KOPT-K1 (cell line): ENCODE measurements at regions not wholly inside any gene's neighbourhood (a gene's known extent, or its start where the extent isn't known, plus 50 kb on each side); places are given as distances from the start of the nearest gene placed in this dataset.
A peak's percentile ranks its signal among the peaks of the same experiment; 100 is the strongest.
"Not testable (repeated sequence)": the region's sequence is repeated elsewhere in the genome, so short reads cannot be mapped to it uniquely, and the experiment has no call there.

ENCODE experiments used
- H3K27ac ChIP-seq: fragments of 200-600 bp; sonication (generic); 2 replicates; pipeline ENCODE4 v1.5.1; 2016; ENCODE audit warnings: antibody characterized with exemption, mild to moderate bottlenecking, low read depth, low read length; ENCODE audit not compliant: poor library complexity, severe bottlenecking
- H3K36me3 ChIP-seq: fragments of 200-600 bp; sonication (generic); 2 replicates; pipeline ENCODE4 v1.5.1; 2017; ENCODE audit warnings: antibody characterized with exemption, mild to moderate bottlenecking, low read length, moderate library complexity; ENCODE audit not compliant: insufficient read depth
- H3K9me3 ChIP-seq: fragments of 200-600 bp; sonication (generic); 2 replicates; pipeline ENCODE4 v1.5.1; 2017; ENCODE audit warnings: antibody characterized with exemption, low read length, mild to moderate bottlenecking; ENCODE audit not compliant: insufficient read depth, poor library complexity, severe bottlenecking

DNA sequence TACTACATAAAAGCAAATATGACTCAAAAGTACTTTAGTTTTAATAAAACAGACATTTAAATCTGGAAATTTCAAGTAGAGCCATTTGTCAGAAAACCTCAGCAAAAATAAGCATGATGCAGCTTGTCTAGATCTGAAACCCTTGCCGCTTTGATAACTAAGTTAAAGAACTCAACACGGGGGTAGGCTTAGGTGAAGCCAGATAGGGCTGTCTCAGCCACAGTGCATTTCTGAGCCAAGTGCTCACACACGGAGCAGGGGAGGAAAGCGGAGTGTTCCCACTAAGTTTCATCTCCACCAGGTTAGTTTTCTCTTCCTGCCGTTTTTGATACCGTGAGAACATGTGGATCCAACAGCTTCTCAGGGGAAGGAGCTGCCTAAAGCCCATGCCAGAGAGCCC, 303.5 kb downstream of the BCL2L11 start:
- not testable (repeated sequence) for H3K36me3 ChIP-seq, H3K27ac ChIP-seq, H3K9me3 ChIP-seq

DNA sequence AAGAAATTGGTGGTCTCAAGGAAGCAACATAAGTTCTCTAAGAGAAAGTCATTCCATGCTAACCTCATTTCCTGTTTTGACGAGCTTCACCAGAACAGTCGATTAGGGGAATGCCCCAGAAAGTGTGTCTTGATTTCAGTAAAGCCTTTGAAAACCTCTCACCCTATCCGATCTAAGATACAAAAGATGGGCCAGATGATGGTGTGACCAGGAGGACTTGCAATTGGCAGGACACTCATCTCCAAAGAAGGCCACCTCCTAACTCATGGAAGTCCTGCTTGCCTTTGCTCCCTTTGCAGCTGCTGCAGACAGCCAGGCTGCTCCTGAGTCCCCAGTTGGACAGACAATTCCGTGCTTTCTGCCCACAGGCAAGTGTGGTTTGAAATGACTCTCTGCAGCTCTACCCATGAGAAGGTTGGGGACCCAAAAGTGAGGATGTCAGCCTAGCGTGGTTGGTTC, 304.2 kb downstream of the BCL2L11 start:
- H3K36me3 ChIP-seq, H3K9me3 ChIP-seq, H3K27ac ChIP-seq: not testable (repeated sequence)

DNA sequence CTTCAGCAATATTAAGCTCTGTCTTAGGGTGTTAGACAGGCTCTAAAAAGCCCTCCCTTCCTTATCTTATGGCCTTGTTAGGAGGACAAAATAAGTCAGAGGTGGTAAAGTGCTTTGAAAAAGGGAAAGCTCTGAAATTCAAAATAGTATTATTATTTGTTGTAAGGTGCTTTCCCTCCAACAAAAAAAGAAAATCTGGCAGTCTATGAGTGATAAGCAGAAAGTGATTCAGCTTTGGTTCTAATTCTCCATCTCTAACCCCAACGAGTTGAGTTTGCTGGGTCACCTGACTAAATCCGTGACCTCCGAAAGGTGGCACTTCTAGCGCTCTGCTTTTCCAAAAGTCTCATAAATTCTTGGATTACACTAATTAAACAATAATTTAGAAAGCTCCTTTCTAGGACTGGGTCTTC, 305.1 kb downstream of the BCL2L11 start:
- not testable (repeated sequence) for H3K9me3 ChIP-seq, H3K36me3 ChIP-seq, H3K27ac ChIP-seq

DNA sequence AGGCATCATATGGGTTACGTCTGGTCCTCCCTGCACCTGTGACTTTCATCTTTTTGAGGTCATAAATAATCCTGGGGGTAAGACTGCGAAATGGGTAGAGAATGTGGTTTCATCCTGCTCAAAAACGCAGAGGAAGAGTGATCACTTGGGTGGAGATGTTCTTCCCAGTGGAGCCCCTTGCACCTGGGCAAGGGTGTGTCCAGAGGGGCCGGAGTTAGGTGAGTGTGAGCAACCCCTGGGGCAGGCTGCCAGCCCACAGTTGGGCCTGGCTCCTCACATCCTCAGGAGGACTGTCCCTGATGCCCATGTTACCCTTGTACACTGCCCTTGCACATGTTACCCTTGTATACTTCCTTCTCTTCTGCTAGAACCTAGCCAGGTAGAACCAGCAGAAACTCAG, 306.6 kb downstream of the BCL2L11 start:
- not testable (repeated sequence) for H3K9me3 ChIP-seq, H3K27ac ChIP-seq

DNA sequence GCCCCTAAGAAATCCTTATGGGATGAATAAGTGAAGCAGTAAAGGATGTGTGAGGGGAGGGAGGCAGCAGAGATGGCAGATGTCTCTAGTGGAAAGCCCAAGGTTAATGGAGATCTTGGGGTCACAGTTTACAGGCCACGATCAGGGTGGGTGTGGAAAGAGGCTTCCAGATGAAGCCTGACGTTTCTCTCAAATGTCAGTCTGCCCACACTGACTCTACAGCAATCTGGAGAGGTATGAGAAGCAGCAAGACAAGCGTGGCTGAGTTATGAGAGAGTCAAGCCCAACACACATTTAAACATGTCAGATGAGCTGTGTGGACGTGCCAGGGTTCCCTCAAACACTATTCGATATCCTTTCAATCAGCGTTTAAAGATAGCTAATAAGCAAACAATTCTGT, 308.2 kb downstream of the BCL2L11 start:
- H3K27ac ChIP-seq, H3K36me3 ChIP-seq, H3K9me3 ChIP-seq: not testable (repeated sequence)

More for the DNA sequence above, 306.6 kb downstream of the BCL2L11 start:
- H3K36me3 ChIP-seq, result not testable (repeated sequence)

DNA sequence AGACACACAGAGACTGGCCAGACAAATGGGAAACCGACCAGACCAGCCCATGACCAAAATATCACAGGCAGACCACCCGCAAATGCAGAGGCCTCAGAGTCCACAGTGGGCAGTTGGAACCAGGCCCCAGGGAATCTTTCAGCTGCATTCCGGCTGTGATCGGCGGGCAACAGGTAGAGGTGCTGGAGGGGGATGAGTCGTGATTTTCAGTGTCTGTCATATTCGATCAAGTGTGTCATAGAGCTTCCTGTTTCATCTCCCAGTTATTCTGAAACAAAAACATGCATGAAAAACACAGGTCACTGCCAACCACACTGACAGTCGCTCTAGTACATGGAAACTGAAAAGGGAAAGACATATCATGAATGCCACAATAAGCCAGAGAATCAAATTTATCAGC, 308.6 kb downstream of the BCL2L11 start:
- not testable (repeated sequence) for H3K36me3 ChIP-seq, H3K27ac ChIP-seq, H3K9me3 ChIP-seq

DNA sequence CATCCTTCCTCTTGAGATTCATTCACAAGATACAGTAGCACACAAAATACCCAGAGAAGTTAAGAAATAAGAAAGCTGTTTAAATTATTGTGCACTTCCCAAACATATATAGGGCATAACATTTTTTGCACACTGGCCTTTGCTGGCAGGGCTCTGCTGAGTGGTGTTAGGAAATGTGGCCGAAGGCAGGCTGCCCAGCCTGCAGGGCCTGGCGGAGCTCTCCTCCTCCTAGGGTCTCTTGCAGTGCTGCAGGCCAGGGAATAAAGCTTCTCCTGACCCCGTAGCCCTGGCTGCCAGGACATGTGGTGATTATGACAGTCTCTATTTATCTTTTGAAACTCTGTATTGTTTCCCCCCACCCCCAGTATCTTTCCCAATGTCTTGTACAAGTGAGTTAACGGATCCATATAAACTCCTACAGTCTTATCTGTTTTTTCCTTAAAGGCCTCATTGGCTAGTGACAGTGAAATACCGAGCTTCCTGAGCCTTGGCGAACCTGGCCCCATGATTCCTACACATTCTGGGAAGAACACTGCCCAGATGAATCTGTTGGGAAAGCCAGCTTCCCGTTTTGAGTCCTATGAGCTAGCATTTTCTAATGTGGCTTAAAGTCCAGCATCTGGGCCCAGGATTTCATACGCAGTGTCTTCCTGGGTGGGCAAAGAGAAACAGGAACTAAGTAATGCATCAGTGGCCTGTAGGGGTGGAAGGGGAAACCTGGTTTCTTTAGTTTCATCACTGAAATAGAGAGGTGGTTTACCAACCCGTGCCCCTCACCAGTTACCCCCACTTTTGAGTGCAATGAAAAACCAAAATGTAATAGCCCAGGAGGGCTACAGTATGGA, 310.3 kb downstream of the BCL2L11 start:
- H3K9me3 ChIP-seq, H3K27ac ChIP-seq, H3K36me3 ChIP-seq: not testable (repeated sequence)

DNA sequence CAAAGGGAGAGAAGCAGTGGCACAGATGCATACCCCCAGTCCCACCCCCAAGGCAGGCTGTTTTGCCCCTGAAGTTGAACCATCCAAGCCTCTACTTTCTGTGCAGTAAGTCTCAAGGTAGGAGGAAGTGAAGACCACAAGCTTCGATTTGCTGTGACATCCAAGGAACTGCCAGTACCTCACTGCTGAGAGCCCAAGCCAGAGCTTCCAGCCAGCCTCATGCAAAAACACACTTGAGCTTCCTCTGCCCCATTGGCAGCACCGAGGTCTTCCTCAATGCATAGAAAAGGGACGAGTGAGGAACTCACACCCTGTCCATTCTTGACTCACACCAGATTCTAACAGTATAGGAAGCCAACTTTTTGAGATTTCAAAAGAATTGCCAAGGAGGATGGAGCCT, 311.7 kb downstream of the BCL2L11 start:
- H3K9me3 ChIP-seq, H3K36me3 ChIP-seq: not testable (repeated sequence)
- peak overlapping the region; percentile 59 for H3K27ac ChIP-seq

DNA sequence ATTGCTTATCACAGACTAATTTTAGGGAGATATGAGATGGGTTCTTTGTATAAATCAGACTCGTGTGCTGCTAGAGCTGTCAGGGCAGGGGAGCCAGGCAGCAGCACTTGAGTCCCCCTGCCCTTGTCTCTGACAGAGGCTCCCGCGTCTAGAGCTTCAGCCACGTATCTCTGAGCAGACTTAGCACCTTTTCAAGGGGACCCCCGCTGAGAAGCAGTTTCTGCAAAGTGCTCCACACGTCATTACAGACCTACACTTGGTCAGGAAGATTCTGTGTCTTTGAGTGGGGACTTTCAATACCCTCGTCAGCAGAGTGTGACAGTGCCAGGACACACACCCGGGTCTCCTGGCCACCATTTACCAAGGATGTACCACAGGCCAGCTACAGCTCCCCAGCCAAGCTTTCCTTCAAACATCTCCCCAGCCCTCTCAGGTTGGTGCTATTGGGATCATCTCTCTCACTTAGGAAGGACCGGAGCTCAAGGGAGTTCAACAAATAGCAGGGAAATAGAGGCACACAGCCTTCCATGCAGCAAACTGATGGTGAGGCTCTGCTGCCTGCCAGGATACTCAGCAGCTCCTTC, 312.3 kb downstream of the BCL2L11 start:
- H3K9me3 ChIP-seq, H3K36me3 ChIP-seq: not testable (repeated sequence)
- H3K27ac ChIP-seq, result peak overlapping the region; percentile 59

DNA sequence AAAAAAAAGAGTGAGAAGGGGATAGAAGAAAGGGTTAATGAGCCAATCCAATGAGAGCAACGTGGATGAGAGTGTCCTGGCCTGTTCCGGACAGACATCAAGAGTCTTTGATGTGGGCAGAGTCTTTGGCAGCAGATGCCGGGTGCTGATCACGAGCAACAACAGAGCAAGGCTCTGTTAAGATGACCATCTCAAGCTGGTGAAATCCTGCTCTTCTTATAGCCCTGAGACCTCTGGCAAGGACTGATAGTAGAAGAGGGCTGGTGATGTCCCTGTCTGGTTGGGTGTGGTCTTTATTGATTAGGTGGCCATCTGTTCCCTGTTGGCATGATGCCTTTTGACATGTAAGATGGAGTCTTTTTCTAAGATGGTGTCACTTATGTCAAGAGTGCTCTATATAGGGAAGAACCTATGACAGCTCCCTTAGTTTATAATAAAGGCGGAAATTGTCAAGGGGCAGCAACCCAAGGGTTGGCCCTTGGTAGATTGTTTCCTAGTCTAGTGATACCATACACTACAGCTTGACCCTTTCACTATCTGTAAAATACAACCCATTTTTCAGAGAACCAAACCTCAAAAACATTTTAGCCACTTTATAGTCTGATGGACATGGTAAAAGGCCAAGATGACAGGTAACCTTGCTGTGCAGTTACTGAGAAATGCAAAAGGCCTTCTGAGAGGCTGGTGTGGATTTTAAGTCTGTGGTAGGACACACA, 313.3 kb downstream of the BCL2L11 start:
- H3K36me3 ChIP-seq, H3K27ac ChIP-seq, H3K9me3 ChIP-seq: not testable (repeated sequence)

DNA sequence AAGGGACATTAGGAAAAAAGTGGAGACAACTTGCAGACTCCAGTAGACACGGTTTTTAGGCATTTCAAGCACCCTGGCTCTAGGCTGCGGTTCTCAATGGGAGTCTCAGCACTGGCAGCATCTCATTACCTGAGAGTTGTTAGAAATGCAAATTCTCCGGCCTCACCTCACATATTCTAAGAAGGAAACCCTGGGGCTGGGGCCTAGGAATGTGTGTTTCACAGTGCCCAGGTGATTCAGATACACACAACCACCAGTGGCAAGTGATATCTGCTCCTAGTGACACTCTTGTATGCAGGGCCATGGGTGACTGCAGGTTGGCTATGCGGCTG, 313.9 kb downstream of the BCL2L11 start:
- H3K27ac ChIP-seq, result not testable (repeated sequence)

DNA sequence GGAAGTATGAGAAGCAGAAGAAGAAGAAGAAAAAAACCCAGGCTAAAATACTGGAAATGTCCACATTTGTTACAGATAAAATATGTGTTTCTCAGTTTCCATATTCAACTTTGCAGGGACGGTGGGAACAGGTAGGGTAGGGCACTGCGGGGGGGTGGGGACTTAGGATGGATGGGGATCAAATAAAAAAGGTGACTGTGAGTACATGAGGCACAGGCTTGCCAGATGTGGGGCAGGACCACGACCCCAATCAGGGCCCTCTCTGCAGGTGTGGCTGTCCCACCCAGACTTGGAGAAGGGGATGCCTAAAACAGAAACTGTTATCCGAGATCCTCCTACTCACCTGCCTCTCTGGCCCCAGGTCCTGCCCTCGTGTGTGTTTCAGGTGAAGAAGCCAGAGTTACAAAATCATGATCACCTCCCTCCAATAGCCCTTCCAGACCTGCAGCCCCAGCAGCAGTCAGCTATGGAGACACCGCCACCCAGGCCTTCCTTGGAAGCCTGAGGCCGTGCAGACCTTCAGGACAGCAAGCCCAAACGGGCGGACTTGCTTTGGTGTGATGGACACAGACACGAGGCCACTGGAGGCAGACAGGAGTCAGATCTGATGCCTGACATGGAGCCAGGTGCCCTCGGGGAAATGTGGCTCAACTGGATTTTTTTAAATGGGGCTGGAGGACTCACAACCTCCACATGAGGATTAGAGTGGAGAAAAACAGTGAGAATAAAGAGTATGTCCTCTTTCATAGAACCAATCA, 315.0 kb downstream of the BCL2L11 start:
- not testable (repeated sequence) for H3K36me3 ChIP-seq, H3K27ac ChIP-seq, H3K9me3 ChIP-seq

More for the DNA sequence above, 313.9 kb downstream of the BCL2L11 start:
- H3K36me3 ChIP-seq, H3K9me3 ChIP-seq: not testable (repeated sequence)

DNA sequence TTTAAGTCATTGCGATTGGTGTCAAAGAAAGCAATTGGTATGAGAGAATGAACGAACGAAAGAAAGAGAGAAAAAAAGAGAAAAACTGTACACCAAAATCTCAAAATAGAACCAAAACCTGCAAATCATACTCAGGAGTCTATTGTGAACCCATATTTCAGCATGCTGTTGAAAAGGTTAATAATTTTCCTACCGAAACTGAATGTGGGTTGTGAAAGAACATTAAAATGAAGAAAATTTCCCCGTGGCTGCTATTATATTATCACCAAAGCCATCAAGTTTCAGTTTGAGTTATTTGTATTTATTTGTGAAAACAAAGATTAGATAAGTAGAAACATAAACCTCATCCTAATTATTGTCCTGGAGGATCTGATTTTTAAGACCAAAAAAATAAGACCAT, 315.7 kb downstream of the BCL2L11 start:
- H3K27ac ChIP-seq, H3K36me3 ChIP-seq, H3K9me3 ChIP-seq: not testable (repeated sequence)

DNA sequence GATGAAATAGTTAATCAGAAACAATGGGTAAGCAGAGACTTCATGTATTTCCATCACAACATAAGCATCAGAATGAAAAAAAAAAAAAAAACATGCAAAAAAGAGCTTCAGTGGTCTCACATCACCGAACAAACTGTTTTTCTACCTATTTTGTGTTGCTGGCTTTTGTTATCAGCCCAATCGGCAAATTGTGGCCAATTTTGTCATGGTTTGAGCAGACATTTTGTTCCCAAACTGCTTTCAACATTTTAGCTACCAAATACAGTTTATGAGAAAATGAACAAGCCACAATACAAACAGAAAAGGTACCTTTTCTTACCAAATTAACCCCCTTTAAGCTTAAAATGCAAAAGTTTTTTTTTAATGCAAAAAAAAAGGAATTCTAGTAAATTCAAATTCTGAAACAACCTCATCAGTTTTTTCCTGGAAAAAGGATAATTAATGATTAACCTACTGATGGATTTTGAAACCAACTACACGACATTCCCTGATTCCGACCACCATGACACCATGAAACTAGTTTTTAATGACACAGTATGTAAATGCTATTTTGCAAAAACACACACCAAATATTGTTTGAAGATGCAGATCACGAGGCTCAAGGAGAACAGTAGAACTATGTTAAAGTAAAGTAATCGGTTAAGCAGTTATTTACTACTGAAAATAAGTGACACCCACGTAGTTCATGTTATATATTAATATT, 316.7 kb downstream of the BCL2L11 start:
- H3K27ac ChIP-seq, result peak overlapping the region; percentile 60
- not testable (repeated sequence) for H3K9me3 ChIP-seq, H3K36me3 ChIP-seq

DNA sequence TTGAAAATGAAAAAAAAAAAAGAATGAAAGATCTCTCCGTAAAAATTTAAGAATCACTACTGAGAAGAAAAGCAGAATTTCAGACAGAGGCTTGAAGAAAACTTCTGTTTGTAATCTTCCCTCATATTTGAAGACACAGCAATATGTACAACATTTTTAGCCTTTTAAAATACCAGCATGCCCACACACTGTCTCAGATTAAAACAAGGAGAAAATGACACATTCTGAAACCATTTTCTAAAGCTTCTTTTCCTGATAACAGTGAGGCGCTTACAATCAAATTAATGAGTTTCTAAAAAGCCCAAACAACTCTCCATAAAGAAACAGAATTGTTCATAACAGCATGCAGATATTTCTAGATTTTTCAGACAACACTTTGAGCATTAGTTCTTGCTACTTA, 317.4 kb downstream of the BCL2L11 start:
- not testable (repeated sequence) for H3K9me3 ChIP-seq, H3K36me3 ChIP-seq
- H3K27ac ChIP-seq, result peak overlapping the region; percentile 60
